MCF 10A (cell line): ENCODE measurements at regions not wholly inside any gene's neighbourhood (a gene's known extent, or its start where the extent isn't known, plus 50 kb on each side); places are given as distances from the start of the nearest gene placed in this dataset.
A peak's percentile ranks its signal among the peaks of the same experiment; 100 is the strongest.

Experiments used
- BruUV-seq: library from RNA; stranded (reverse); fragments of 400-500 nt; replicated peaks from 2 replicates; lab custom pipeline; 2021; lab: Mats Ljungman, UMichigan
- CTCF ChIA-PET: fragments of 300-600 bp; sonication (Branson Sonifier 250); formaldehyde crosslinking; extraction: SDS; loops from one replicate; lab custom pipeline; 2021; ENCODE audit warnings: antibody characterized with exemption, inconsistent platforms; lab: Yijun Ruan, JAX
- POLR2A ChIA-PET: fragments of 300-600, 350-650 bp; sonication (Branson Sonifier 250); formaldehyde crosslinking; extraction: SDS; loops from one replicate; lab custom pipeline; 2020; ENCODE audit warnings: antibody characterized with exemption, inconsistent platforms; lab: Yijun Ruan, JAX
- DNase-seq: peaks from one replicate; pipeline ENCODE4 v3.0.0-alpha.2; 2018; ENCODE audit not compliant: unreplicated experiment
- H3K27ac Mint-ChIP-seq: one replicate; pipeline ENCODE4 v1.8.0; 2022; ENCODE audit warnings: mild to moderate bottlenecking, low read depth, mixed read lengths; ENCODE audit not compliant: unreplicated experiment
- H3K27me3 Mint-ChIP-seq: one replicate; pipeline ENCODE4 v1.8.0; 2022; ENCODE audit warnings: mixed read lengths; ENCODE audit not compliant: insufficient read depth, unreplicated experiment
- H3K36me3 Mint-ChIP-seq: one replicate; pipeline ENCODE4 v1.8.0; 2022; ENCODE audit warnings: mild to moderate bottlenecking, moderate library complexity, mixed read lengths; ENCODE audit not compliant: insufficient read depth, unreplicated experiment
- H3K4me1 Mint-ChIP-seq: one replicate; pipeline ENCODE4 v1.8.0; 2022; ENCODE audit warnings: mixed read lengths; ENCODE audit not compliant: insufficient read depth, unreplicated experiment
- H3K4me3 Mint-ChIP-seq: one replicate; pipeline ENCODE4 v1.8.0; 2022; ENCODE audit warnings: mild to moderate bottlenecking, moderate library complexity, mixed read lengths; ENCODE audit not compliant: unreplicated experiment
- H3K9me3 Mint-ChIP-seq: one replicate; pipeline ENCODE4 v1.8.0; 2022; ENCODE audit warnings: mixed read lengths; ENCODE audit not compliant: unreplicated experiment
- intact Hi-C: fragments of 100-400 bp; cut with micrococcal nuclease; formaldehyde crosslinking; loops from 2 replicates; pipeline ENCODE4 v1.14.1; 2022
- TF ChIP-seq, protein P1 (sequence below): fragments of 200-600 bp; IDR thresholded peaks from one replicate; pipeline ENCODE4 v1.8.0; 2022; ENCODE audit warnings: antibody characterized with exemption, mild to moderate bottlenecking; ENCODE audit not compliant: unreplicated experiment

DNA sequence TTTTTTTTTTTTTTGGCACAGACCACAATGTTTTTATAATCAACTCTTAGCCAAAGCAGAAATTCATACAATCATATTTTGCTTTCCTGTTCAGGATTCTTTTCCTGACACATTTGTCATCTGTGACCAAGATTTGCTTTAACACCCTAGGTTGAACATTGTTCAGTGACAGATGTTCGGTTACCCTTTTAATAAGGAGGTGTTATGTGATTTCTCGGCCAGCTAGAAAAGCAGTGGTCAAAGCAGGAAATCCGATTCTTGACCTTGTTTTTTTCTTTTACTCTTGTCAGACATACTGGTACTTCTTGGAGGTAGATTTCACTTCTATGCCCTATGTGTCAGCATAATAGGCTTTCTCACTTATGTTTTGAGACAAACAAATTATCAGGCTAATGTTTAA, 335.3 kb upstream of the ACTBL2 start:
- ChIA-PET POLR2A (interaction anchor here (1.1 to 3.9 kb wide), 8 partner anchors 7 to 643 kb away, joined by 3 to 51 read pairs (median 7); partner anchors contain the start of gene PLK2), CTCF (interaction anchor here (0.7 to 2.5 kb wide), 5 partner anchors 11 to 1766 kb away, joined by 3 to 8 read pairs (median 4); no protein-coding TSS in a partner anchor)
- intact Hi-C loops, result no loop called here
- peaks cover 17% of the 10 kb centered on the region for H3K4me1 Mint-ChIP-seq
- H3K27ac Mint-ChIP-seq, result no peak overlapping the region
- H3K4me3 Mint-ChIP-seq, result no peak overlapping the region
- BruUV-seq, result no TSS peak
- no peak for DNase-seq
- TF ChIP-seq, protein P1, sequence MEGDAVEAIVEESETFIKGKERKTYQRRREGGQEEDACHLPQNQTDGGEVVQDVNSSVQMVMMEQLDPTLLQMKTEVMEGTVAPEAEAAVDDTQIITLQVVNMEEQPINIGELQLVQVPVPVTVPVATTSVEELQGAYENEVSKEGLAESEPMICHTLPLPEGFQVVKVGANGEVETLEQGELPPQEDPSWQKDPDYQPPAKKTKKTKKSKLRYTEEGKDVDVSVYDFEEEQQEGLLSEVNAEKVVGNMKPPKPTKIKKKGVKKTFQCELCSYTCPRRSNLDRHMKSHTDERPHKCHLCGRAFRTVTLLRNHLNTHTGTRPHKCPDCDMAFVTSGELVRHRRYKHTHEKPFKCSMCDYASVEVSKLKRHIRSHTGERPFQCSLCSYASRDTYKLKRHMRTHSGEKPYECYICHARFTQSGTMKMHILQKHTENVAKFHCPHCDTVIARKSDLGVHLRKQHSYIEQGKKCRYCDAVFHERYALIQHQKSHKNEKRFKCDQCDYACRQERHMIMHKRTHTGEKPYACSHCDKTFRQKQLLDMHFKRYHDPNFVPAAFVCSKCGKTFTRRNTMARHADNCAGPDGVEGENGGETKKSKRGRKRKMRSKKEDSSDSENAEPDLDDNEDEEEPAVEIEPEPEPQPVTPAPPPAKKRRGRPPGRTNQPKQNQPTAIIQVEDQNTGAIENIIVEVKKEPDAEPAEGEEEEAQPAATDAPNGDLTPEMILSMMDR, result no peak
- H3K9me3 Mint-ChIP-seq, result no peaks in the 10 kb centered on the region
- H3K27me3 Mint-ChIP-seq, result no peaks in the 10 kb centered on the region
- no peaks in the 10 kb centered on the region for H3K36me3 Mint-ChIP-seq

DNA sequence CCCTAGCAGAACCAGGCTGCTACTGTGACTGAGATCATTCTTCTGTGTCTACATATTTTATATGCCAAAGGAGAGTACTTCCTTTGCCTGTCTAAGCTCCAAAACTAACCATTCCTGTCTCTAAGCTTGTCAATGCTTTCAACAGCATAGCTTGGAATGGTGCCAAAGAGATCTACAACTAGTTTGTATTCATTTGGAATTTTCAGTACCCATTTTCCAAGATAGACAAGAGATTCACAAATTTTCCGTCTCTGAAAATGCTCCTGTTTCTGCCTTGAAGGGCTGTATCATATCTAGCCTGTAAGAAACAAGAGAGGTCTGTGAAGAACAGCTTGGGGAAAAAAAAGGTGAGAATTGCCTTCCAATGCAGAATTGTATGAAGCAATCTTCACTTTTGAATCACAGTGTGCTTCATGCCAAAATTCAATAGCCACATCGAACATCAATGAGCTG, 334.4 kb upstream of the ACTBL2 start:
- H3K4me3 Mint-ChIP-seq, result no peak overlapping the region
- H3K9me3 Mint-ChIP-seq, result no peaks in the 10 kb centered on the region
- peaks cover 17% of the 10 kb centered on the region for H3K4me1 Mint-ChIP-seq
- intact Hi-C loops, result no loop called here
- ChIA-PET CTCF (interaction anchor here (0.6 to 2.5 kb wide), 11 partner anchors 9 to 1767 kb away, joined by 3 to 9 read pairs (median 4); no protein-coding TSS in a partner anchor), POLR2A (interaction anchor here (1.0 to 3.9 kb wide), 9 partner anchors 8 to 644 kb away, joined by 3 to 51 read pairs (median 6); partner anchors contain the start of gene PLK2)
- BruUV-seq, result no TSS peak
- peak; percentile 59 for DNase-seq
- no peaks in the 10 kb centered on the region for H3K27me3 Mint-ChIP-seq
- no peaks in the 10 kb centered on the region for H3K36me3 Mint-ChIP-seq
- TF ChIP-seq, protein P1, result no peak
- peak overlapping the region; percentile 46 for H3K27ac Mint-ChIP-seq

DNA sequence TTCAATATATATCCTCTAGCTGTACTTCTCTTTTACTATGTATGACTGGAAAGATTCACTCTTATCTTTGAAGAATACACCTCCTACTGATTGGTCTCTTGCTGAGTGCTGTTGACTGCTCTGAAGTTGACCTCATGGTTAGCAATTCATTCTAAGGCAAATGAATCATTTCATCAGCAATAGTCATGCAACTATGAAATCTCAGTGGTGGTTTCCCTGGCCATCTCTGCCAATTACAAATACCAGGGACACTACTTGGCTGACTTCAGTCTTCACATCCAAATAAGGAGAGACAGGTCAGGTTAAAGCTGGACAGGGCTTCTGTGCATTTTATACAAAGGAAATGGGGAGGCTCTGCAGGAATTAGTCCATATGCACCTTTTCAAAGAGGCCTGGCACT, 333.5 kb upstream of the ACTBL2 start:
- TF ChIP-seq, protein P1, result no peak
- POLR2A ChIA-PET, result interaction anchor here (0.6 to 3.9 kb wide), 11 partner anchors 8 to 645 kb away, joined by 3 to 51 read pairs (median 4); partner anchors contain the start of gene PLK2
- Mint-ChIP-seq H3K27me3 (no peaks in the 10 kb centered on the region), H3K36me3 (no peaks in the 10 kb centered on the region), H3K27ac (peak overlapping the region; percentile 89), H3K4me3 (no peak overlapping the region), H3K9me3 (no peaks in the 10 kb centered on the region), H3K4me1 (peaks cover 17% of the 10 kb centered on the region)
- no TSS peak for BruUV-seq
- intact Hi-C loops, result loop anchor here (1.0 kb wide), 1 partner anchor 21 kb away; no protein-coding TSS in a partner anchor
- CTCF ChIA-PET, result interaction anchor here (0.7 to 2.5 kb wide), 7 partner anchors 10 to 166 kb away, joined by 3 to 8 read pairs (median 4); no protein-coding TSS in a partner anchor
- DNase-seq, result peak; percentile 91

DNA sequence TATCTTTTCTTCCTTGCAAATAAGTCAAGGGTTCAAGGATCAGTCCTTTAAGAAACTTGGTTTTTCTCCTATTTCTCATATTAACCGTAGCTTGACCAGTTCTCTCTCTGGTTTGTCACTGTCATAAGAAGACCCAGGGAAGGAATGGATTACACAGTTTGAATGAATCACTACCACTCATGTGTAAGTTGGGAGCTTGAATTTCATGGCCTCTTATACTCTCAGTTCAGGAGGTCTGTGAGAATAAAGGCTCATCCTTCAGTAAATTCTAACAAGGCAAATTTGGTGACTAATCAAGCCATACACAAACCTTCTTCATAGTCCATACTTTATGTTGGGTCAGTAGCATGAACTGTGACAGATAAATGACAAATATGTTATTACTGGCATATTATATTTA, 323.1 kb upstream of the ACTBL2 start:
- intact Hi-C loops, result no loop called here
- Mint-ChIP-seq H3K4me3 (no peak overlapping the region), H3K27ac (no peak overlapping the region), H3K4me1 (no peaks in the 10 kb centered on the region), H3K36me3 (no peaks in the 10 kb centered on the region), H3K27me3 (no peaks in the 10 kb centered on the region), H3K9me3 (no peaks in the 10 kb centered on the region)
- no TSS peak for BruUV-seq
- POLR2A ChIA-PET, result interaction anchor here (1.2 kb wide), 1 partner anchor 655 kb away, joined by 3 read pairs; no protein-coding TSS in a partner anchor
- TF ChIP-seq, protein P1, result no peak
- CTCF ChIA-PET, result interaction anchor here (0.6 to 1.2 kb wide), 3 partner anchors 10 to 47 kb away, joined by 3 to 6 read pairs (median 4); no protein-coding TSS in a partner anchor
- DNase-seq, result no peak
